ENCODE measurements at regions not wholly inside any gene's neighbourhood (a gene's known extent, or its start where the extent isn't known, plus 50 kb on each side); places are given as distances from the start of the nearest gene placed in this dataset.

DNA sequence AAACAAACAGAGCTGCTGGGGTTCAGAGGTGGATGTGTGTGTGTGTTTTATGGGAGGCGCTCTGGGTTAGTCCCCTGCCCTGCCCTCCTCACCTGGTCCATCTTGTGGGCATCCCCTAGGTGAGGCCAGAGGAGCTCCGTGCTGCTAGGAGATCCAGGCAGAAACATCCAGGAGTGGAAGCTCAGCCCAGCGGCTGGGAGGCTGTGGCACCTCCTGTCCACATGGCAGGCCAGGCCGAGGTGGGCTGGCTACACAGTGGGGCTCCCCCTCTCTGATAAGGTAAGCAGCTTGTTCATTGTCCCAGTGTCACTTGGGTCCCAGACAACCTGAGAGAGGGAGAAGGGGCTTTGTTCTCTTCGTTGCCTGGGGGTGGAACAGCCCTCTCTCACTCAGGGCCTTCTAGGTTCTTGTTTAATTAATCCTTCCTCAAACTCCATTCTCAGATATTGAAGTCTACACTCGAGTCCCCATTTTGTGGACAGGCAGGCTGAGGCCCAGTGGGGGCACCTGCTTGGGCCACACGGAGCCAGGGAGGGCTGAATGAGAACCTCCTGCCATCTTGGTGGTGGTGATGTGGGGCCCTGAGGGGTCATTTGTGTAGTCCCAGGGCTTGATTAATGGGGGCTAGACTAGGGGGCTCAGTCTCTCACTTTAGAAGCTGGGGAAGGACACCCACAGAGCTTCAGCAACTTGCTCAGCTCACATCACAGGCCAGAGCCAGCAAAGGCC is 216.8 kb upstream of the GPR26 start:
- H3K27ac ChIP-seq (ENCODE audit: low read depth, low read length), result no peak overlapping the region
- TF ChIP-seq, protein P1, sequence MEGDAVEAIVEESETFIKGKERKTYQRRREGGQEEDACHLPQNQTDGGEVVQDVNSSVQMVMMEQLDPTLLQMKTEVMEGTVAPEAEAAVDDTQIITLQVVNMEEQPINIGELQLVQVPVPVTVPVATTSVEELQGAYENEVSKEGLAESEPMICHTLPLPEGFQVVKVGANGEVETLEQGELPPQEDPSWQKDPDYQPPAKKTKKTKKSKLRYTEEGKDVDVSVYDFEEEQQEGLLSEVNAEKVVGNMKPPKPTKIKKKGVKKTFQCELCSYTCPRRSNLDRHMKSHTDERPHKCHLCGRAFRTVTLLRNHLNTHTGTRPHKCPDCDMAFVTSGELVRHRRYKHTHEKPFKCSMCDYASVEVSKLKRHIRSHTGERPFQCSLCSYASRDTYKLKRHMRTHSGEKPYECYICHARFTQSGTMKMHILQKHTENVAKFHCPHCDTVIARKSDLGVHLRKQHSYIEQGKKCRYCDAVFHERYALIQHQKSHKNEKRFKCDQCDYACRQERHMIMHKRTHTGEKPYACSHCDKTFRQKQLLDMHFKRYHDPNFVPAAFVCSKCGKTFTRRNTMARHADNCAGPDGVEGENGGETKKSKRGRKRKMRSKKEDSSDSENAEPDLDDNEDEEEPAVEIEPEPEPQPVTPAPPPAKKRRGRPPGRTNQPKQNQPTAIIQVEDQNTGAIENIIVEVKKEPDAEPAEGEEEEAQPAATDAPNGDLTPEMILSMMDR (IDR thresholded peaks at IDR 0.05; ENCODE audit: low read depth, low read length), result no peak
- DNase-seq (ENCODE audit: low read depth, low spot score), result no peak
- H3K27me3 ChIP-seq (ENCODE audit: control insufficient read depth, insufficient read depth, low read length), result no peaks in the 10 kb centered on the region
- ChIA-PET POLR2A (no interaction called here), CTCF (no interaction called here)
- peaks cover 60% of the 10 kb centered on the region for H3K9me3 ChIP-seq (ENCODE audit: control insufficient read depth, insufficient read depth, low read length)
- no peak overlapping the region for H3K4me3 ChIP-seq (ENCODE audit: low read depth, low read length)

DNA sequence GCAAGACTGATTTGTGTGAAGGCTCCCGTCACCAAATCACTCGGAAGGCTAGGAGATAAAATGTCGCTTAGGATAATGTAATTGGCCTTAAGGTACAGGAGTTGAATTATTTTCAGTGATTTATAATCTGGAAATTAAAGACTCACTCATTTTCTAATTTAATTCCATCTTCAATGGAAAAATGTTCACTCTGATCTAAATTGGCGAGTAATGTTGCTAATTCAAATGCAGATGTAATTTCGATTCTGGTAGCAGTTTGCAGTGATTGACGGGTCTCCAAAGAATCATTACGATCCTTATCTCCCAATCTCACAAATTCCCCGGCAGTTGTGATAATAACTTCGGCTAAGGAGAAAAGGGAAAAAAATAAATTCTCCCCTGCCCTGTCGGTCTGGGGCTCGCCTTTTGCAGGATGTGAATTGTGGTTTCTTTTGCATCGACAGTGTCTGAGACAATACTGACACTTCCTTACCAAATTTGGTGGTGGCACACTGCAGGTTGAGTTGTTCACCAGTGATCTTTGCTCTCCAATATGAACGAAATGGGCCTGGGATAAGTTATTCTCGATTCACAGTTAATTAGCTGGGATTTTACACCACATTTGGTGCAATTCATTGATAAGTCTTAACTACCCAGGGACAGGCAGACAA is 215.1 kb upstream of the GPR26 start:
- TF ChIP-seq, protein P1 (IDR thresholded peaks at IDR 0.05; ENCODE audit: low read depth, low read length), result no peak
- CTCF ChIA-PET, result interaction anchor here (0.6 kb wide), 1 partner anchor 317 kb away, joined by 3 read pairs; no protein-coding TSS in a partner anchor
- POLR2A ChIA-PET, result no interaction called here
- Histone ChIP-seq H3K9me3 (ENCODE audit: control insufficient read depth, insufficient read depth, low read length) (peaks cover 60% of the 10 kb centered on the region), H3K4me3 (ENCODE audit: low read depth, low read length) (no peak overlapping the region), H3K27me3 (ENCODE audit: control insufficient read depth, insufficient read depth, low read length) (no peaks in the 10 kb centered on the region), H3K27ac (ENCODE audit: low read depth, low read length) (no peak overlapping the region)
- no peak for DNase-seq (ENCODE audit: low read depth, low spot score)

- H3K27ac ChIP-seq (ENCODE audit: low read depth, low read length), result no peak overlapping the region
- no peak overlapping the region for H3K4me3 ChIP-seq (ENCODE audit: low read depth, low read length)
- CTCF ChIA-PET, result interaction anchor here (0.6 kb wide), 1 partner anchor 318 kb away, joined by 3 read pairs; no protein-coding TSS in a partner anchor
- POLR2A ChIA-PET, result no interaction called here
- TF ChIP-seq, protein P1 (IDR thresholded peaks at IDR 0.05; ENCODE audit: low read depth, low read length), result no peak
- DNase-seq (ENCODE audit: low read depth, low spot score), result no peak
- peaks cover 60% of the 10 kb centered on the region for H3K9me3 ChIP-seq (ENCODE audit: control insufficient read depth, insufficient read depth, low read length)
- H3K27me3 ChIP-seq (ENCODE audit: control insufficient read depth, insufficient read depth, low read length), result no peaks in the 10 kb centered on the region
These were observed 214.4 kb upstream of the GPR26 start for GRCh38 chr10:123451618-123452245.

GRCh38 chr10:123454987-123455386 is 211.2 kb upstream of the GPR26 start:
- ChIA-PET POLR2A (no interaction called here), CTCF (no interaction called here)
- DNase-seq (ENCODE audit: low read depth, low spot score), result no peak
- no peak overlapping the region for H3K4me3 ChIP-seq (ENCODE audit: low read depth, low read length)
- TF ChIP-seq, protein P1 (IDR thresholded peaks at IDR 0.05; ENCODE audit: low read depth, low read length), result no peak
- no peaks in the 10 kb centered on the region for H3K27me3 ChIP-seq (ENCODE audit: control insufficient read depth, insufficient read depth, low read length)
- peaks cover 52% of the 10 kb centered on the region for H3K9me3 ChIP-seq (ENCODE audit: control insufficient read depth, insufficient read depth, low read length)
- no peak overlapping the region for H3K27ac ChIP-seq (ENCODE audit: low read depth, low read length)

DNA sequence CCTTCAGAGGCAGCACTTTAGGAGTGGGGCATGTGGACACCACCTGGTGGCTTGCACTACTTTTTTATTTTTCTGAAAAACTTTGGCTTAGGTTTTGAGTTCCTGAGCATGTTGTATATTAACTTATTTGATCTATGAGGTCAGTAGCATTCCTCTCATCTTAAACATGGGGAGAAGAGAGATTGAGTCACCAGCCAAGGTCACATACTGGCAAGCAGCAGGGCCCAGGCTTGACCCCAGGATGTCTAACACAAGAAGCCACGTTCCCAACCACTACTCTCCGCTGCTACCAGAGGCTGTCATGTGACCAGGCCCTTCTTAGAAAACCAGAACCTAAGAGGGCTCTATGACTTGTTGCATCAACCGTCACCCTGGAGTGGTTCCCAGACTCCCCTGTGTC is 210.3 kb upstream of the GPR26 start:
- Histone ChIP-seq H3K9me3 (ENCODE audit: control insufficient read depth, insufficient read depth, low read length) (peaks cover 59% of the 10 kb centered on the region), H3K27ac (ENCODE audit: low read depth, low read length) (no peak overlapping the region), H3K4me3 (ENCODE audit: low read depth, low read length) (no peak overlapping the region), H3K27me3 (ENCODE audit: control insufficient read depth, insufficient read depth, low read length) (no peaks in the 10 kb centered on the region)
- CTCF ChIA-PET, result no interaction called here
- TF ChIP-seq, protein P1 (IDR thresholded peaks at IDR 0.05; ENCODE audit: low read depth, low read length), result no peak
- DNase-seq (ENCODE audit: low read depth, low spot score), result no peak
- POLR2A ChIA-PET, result no interaction called here

All from AG04450 (cell line).